ENCODE measurements at regions not wholly inside any gene's neighbourhood (a gene's known extent, or its start where the extent isn't known, plus 50 kb on each side); places are given as distances from the start of the nearest gene placed in this dataset.

DNA sequence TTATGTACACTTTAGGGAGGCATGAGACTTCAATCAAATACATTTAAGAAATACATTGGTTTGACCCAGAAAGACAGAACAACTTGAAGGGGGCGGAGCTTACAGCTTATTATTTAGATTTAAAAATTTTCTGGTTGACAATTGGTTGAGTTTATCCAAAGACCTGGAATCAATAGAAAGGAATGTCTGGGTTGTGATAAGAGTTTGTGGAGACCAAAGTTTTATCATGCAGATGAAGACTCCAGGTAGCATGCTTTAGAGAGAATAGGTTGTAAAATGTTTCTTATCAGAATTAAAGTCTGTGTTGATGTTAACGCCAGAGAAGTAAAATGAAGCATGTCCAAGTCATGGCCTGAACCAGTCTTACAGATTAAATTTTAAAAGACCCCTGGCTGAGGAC lies 757.8 kb upstream of the ADGRB3 start (continued):
- no peak for TF ChIP-seq NELFE (IDR thresholded peaks at IDR 0.05; ENCODE audit: insufficient read depth, insufficient read length)
- TF ChIP-seq RCOR1 (IDR thresholded peaks at IDR 0.05; ENCODE audit: borderline replicate concordance in 1 of 2, low read depth in 2 of 2, low read length in 2 of 2) = no peak
- TF ChIP-seq PHTF2 (CRISPR knock-in tag; IDR thresholded peaks at IDR 0.05) = no peak
- TF ChIP-seq ZKSCAN3 (CRISPR knock-in tag; IDR thresholded peaks at IDR 0.05) = no peak
- TF ChIP-seq ZNF197 (CRISPR knock-in tag; IDR thresholded peaks at IDR 0.05; ENCODE audit: low read depth) = no peak
- TF ChIP-seq, protein P1, sequence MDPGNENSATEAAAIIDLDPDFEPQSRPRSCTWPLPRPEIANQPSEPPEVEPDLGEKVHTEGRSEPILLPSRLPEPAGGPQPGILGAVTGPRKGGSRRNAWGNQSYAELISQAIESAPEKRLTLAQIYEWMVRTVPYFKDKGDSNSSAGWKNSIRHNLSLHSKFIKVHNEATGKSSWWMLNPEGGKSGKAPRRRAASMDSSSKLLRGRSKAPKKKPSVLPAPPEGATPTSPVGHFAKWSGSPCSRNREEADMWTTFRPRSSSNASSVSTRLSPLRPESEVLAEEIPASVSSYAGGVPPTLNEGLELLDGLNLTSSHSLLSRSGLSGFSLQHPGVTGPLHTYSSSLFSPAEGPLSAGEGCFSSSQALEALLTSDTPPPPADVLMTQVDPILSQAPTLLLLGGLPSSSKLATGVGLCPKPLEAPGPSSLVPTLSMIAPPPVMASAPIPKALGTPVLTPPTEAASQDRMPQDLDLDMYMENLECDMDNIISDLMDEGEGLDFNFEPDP (CRISPR knock-in tag; IDR thresholded peaks at IDR 0.05) = no peak
- TF ChIP-seq HDAC8 (tag; IDR thresholded peaks at IDR 0.05) = no peak
- no peak for TF ChIP-seq TCF3 (CRISPR knock-in tag; IDR thresholded peaks at IDR 0.05)
- TF ChIP-seq, protein P2, sequence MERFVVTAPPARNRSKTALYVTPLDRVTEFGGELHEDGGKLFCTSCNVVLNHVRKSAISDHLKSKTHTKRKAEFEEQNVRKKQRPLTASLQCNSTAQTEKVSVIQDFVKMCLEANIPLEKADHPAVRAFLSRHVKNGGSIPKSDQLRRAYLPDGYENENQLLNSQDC (CRISPR knock-in tag; IDR thresholded peaks at IDR 0.05) = no peak
- TF ChIP-seq, protein P3, sequence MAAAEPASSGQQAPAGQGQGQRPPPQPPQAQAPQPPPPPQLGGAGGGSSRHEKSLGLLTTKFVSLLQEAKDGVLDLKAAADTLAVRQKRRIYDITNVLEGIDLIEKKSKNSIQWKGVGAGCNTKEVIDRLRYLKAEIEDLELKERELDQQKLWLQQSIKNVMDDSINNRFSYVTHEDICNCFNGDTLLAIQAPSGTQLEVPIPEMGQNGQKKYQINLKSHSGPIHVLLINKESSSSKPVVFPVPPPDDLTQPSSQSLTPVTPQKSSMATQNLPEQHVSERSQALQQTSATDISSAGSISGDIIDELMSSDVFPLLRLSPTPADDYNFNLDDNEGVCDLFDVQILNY (CRISPR knock-in tag; IDR thresholded peaks at IDR 0.05) = no peak
- TF ChIP-seq NFATC3 (IDR thresholded peaks at IDR 0.05) = no peak
- no peak for TF ChIP-seq NONO (IDR thresholded peaks at IDR 0.05; ENCODE audit: low read depth in 2 of 2, low read length in 1 of 2)
- TF ChIP-seq, protein P4, sequence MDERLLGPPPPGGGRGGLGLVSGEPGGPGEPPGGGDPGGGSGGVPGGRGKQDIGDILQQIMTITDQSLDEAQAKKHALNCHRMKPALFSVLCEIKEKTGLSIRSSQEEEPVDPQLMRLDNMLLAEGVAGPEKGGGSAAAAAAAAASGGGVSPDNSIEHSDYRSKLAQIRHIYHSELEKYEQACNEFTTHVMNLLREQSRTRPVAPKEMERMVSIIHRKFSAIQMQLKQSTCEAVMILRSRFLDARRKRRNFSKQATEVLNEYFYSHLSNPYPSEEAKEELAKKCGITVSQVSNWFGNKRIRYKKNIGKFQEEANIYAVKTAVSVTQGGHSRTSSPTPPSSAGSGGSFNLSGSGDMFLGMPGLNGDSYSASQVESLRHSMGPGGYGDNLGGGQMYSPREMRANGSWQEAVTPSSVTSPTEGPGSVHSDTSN (CRISPR knock-in tag; IDR thresholded peaks at IDR 0.05; ENCODE audit: low read depth) = no peak
- TF ChIP-seq, protein P4 (tag; conservative IDR thresholded peaks at IDR 0.05; ENCODE audit: low read depth) = no peak
- TF ChIP-seq SIN3B (IDR thresholded peaks at IDR 0.05; ENCODE audit: low read depth) = no peak
- TF ChIP-seq ZNF507 (tag; conservative IDR thresholded peaks at IDR 0.05) = no peak
- no peak for TF ChIP-seq ZNF274 (IDR thresholded peaks at IDR 0.05; ENCODE audit: borderline replicate concordance, low read depth, low read length)
- TF ChIP-seq, protein P5, sequence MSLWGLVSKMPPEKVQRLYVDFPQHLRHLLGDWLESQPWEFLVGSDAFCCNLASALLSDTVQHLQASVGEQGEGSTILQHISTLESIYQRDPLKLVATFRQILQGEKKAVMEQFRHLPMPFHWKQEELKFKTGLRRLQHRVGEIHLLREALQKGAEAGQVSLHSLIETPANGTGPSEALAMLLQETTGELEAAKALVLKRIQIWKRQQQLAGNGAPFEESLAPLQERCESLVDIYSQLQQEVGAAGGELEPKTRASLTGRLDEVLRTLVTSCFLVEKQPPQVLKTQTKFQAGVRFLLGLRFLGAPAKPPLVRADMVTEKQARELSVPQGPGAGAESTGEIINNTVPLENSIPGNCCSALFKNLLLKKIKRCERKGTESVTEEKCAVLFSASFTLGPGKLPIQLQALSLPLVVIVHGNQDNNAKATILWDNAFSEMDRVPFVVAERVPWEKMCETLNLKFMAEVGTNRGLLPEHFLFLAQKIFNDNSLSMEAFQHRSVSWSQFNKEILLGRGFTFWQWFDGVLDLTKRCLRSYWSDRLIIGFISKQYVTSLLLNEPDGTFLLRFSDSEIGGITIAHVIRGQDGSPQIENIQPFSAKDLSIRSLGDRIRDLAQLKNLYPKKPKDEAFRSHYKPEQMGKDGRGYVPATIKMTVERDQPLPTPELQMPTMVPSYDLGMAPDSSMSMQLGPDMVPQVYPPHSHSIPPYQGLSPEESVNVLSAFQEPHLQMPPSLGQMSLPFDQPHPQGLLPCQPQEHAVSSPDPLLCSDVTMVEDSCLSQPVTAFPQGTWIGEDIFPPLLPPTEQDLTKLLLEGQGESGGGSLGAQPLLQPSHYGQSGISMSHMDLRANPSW (CRISPR knock-in tag; IDR thresholded peaks at IDR 0.05) = no peak
- TF ChIP-seq, protein P6, sequence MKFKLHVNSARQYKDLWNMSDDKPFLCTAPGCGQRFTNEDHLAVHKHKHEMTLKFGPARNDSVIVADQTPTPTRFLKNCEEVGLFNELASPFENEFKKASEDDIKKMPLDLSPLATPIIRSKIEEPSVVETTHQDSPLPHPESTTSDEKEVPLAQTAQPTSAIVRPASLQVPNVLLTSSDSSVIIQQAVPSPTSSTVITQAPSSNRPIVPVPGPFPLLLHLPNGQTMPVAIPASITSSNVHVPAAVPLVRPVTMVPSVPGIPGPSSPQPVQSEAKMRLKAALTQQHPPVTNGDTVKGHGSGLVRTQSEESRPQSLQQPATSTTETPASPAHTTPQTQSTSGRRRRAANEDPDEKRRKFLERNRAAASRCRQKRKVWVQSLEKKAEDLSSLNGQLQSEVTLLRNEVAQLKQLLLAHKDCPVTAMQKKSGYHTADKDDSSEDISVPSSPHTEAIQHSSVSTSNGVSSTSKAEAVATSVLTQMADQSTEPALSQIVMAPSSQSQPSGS (CRISPR knock-in tag; IDR thresholded peaks at IDR 0.05) = no peak
- no peak for TF ChIP-seq ZNF23 (CRISPR knock-in tag; IDR thresholded peaks at IDR 0.05)
- no peak for TF ChIP-seq ZNF24 (IDR thresholded peaks at IDR 0.05)

All from K562 (cell line).